ENCODE measurements at regions not wholly inside any gene's neighbourhood (a gene's known extent, or its start where the extent isn't known, plus 50 kb on each side); places are given as distances from the start of the nearest gene placed in this dataset.

DNA sequence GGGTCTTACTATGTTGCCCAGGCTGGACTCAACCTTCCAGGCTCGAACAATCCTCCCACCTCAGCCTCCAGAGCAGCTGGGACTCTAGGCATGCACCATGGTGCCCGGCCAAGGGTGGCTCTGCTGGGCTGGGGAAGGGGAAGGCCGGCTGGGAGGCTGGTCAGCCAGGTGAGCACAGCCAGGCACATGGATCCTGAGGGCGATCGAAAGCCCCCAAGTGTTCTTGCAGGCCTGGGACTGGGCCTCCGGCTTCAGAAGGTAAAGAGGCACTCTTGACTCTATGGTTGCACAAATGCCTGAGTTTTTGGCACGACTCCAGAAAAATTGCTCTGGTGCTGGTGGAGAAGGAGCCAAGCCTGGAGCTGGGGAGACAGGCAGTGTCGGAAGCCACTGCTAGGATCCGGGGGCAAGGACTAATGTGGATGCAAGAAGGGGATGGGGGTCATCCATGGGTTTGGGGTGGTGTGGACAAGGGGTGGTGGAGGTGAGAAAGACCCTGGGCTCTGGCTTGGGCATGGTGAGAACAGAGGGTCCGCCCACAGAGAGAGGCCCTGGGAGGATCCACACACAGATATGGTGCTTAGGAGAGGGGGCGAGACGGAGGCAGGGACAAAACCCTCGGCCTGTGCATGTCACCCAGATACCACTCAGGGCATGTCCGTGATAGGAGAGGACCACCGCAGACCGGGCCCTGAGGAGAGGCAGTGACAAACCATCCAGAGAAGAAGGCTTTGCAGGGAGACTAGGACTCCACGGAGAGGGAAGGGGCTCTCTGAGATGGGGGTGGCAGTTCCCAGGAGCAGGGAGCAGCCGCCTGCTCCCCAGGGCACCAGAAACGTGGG lies 51.1 kb upstream of the COL5A1 start:
- no peak for DNase-seq

DNA sequence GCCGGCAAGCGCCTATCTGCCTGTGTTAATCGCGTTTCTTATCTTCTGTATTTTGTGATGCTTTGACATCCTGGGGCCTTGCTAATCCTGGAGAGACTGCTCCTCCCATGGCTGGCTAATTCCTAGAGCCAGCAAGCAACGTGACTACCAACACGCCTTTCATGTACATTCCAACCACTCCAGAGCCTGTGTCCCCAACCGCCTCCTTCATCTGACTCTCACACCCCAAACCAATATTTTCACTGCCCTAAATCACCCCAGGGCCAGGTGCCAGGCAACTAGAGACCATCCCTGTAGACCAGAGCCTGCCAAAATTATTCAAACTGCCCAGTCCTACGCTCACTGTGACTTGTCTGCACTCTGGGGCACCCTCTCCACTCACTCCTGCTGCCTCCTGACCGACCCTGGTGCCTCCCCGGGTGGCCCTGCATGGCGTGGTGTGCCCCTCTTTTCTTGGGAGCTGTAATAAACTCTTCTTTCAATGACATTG lies 50.5 kb upstream of the COL5A1 start:
- no peak for DNase-seq

DNA sequence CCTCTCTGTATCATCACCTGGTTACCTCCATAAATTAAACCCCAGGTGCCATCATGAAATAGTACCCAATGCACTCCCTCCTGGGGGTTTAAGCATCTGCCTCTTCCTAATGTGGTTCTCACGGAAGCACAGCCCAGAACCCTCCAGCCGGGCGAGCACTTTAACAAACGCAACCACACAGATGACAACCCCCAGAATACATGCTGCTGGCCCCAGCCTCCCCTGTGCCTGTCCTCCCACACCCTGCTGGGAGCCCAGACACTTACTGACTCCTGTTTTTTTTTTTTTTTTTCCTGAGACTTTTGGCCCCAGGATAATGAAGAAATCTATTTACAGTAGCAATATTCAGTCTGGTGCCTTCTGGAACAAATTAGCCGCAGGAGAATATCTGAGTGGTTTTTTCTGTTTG lies 50.0 kb upstream of the COL5A1 start:
- no peak for DNase-seq
